HG03558 (cell line): ENCODE measurements at regions not wholly inside any gene's neighbourhood (a gene's known extent, or its start where the extent isn't known, plus 50 kb on each side); places are given as distances from the start of the nearest gene placed in this dataset.
"Not testable (repeated sequence)": the region's sequence is repeated elsewhere in the genome, so short reads cannot be mapped to it uniquely, and the experiment has no call there.

Experiments
- ATAC-seq: cut with Tn5 transposase; IDR thresholded peaks from one replicate; pipeline ENCODE4 v1.9.1; 2021; ENCODE audit warnings: moderate number of reproducible peaks; ENCODE audit not compliant: unreplicated experiment; ENCODE audit errors: extremely low read depth

GRCh38 chr12:91717804-91718203, 427.8 kb downstream of the BTG1 start:
- no peak for ATAC-seq

- not testable (repeated sequence) for ATAC-seq
Observed at GRCh38 chr12:91711925-91712324, 433.7 kb downstream of the BTG1 start.

- no peak for ATAC-seq
Observed at GRCh38 chr12:91706466-91706865, 439.2 kb downstream of the BTG1 start.

GRCh38 chr12:91704446-91704845, 441.2 kb downstream of the BTG1 start:
- no peak for ATAC-seq

GRCh38 chr12:91703491-91704283, 442.0 kb downstream of the BTG1 start:
- no peak for ATAC-seq

GRCh38 chr12:91702843-91703425, 442.7 kb downstream of the BTG1 start:
- no peak for ATAC-seq

- no peak for ATAC-seq
Observed at GRCh38 chr12:91695964-91696363, 449.7 kb downstream of the BTG1 start.

- ATAC-seq, result not testable (repeated sequence)
Observed at GRCh38 chr12:91695406-91695805, 450.2 kb downstream of the BTG1 start.

- no peak for ATAC-seq
Observed at GRCh38 chr12:91690531-91690930, 455.1 kb downstream of the BTG1 start.

- no peak for ATAC-seq
Observed at GRCh38 chr12:91687052-91688017, 458.3 kb downstream of the BTG1 start.

- no peak for ATAC-seq
Observed at GRCh38 chr12:91685917-91686316, 459.7 kb downstream of the BTG1 start.

- ATAC-seq, result no peak
Observed at GRCh38 chr12:91681751-91682150, 463.9 kb downstream of the BTG1 start.

- ATAC-seq, result no peak
Observed at GRCh38 chr12:91680864-91681263, 464.8 kb downstream of the BTG1 start.

- no peak for ATAC-seq
Observed at GRCh38 chr12:91677556-91677955, 468.1 kb downstream of the BTG1 start.

GRCh38 chr12:91675401-91675800, 470.2 kb downstream of the BTG1 start:
- ATAC-seq, result no peak

- no peak for ATAC-seq
Observed at GRCh38 chr12:91672130-91672529, 473.5 kb downstream of the BTG1 start.

- no peak for ATAC-seq
Observed at GRCh38 chr12:91667694-91668093, 478.0 kb downstream of the BTG1 start.

GRCh38 chr12:91663744-91664143, 481.1 kb upstream of the DCN start:
- no peak for ATAC-seq

GRCh38 chr12:91663310-91663709, 480.7 kb upstream of the DCN start:
- no peak for ATAC-seq

GRCh38 chr12:91662021-91662420, 479.4 kb upstream of the DCN start:
- no peak for ATAC-seq

- ATAC-seq, result no peak
Observed at GRCh38 chr12:91657032-91657431, 474.4 kb upstream of the DCN start.
